ENCODE measurements at regions not wholly inside any gene's neighbourhood (a gene's known extent, or its start where the extent isn't known, plus 50 kb on each side); places are given as distances from the start of the nearest gene placed in this dataset.

DNA sequence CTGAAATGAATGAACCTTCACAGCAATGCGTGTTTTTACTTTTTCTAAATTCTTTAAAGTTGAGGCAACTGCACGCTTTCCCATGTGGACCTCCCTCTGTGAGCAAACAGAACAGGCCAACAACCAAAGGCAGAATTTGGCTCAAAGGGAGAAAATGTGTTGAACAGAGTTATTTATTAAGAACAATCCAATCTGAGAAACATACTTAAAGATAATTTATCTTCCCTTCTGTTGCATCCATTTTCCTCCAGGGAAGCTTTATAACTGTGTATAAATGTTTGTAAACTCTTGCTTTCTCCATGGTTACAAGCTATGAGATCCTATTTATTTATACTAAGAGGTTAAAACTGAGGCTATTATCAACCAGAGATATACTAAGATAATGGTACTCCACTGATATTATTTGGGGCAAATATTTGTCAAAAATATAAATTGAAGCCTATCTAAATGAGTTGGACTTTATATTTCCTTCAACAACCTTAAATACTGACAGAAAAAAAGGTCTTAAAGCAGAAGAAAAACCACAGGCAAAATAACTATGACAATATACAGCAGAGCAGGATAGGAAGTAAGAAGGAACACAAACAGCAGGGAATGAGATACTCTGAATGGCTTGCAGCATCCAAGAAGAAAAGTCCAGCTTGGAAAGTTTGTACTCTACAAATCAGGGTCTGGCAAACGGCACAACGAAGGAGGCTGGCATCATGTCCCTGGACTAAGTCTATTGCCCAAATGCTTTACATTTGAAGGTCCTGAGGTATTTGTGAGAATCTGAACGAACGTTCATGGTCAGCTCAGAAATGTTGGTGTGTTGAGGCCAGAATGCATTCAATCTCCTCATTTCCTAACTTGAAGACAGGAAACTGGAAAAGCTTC, 663.2 kb upstream of the INTU start:
- Histone ChIP-seq H3K4me3 (replicated peaks; ENCODE audit: insufficient read depth, low read length) (no peak overlapping the region), H3K27me3 (ENCODE audit: insufficient read depth, poor library complexity, severe bottlenecking) (no peaks in the 10 kb centered on the region), H3K27ac (replicated peaks) (no peak overlapping the region)
- DNase-seq (ENCODE audit: low read depth in 1 of 2, low spot score in 1 of 2) = no peak
- no peak for TF ChIP-seq SPI1 (IDR thresholded peaks at IDR 0.05; ENCODE audit: borderline replicate concordance, low read depth)
- TF ChIP-seq, protein P1, sequence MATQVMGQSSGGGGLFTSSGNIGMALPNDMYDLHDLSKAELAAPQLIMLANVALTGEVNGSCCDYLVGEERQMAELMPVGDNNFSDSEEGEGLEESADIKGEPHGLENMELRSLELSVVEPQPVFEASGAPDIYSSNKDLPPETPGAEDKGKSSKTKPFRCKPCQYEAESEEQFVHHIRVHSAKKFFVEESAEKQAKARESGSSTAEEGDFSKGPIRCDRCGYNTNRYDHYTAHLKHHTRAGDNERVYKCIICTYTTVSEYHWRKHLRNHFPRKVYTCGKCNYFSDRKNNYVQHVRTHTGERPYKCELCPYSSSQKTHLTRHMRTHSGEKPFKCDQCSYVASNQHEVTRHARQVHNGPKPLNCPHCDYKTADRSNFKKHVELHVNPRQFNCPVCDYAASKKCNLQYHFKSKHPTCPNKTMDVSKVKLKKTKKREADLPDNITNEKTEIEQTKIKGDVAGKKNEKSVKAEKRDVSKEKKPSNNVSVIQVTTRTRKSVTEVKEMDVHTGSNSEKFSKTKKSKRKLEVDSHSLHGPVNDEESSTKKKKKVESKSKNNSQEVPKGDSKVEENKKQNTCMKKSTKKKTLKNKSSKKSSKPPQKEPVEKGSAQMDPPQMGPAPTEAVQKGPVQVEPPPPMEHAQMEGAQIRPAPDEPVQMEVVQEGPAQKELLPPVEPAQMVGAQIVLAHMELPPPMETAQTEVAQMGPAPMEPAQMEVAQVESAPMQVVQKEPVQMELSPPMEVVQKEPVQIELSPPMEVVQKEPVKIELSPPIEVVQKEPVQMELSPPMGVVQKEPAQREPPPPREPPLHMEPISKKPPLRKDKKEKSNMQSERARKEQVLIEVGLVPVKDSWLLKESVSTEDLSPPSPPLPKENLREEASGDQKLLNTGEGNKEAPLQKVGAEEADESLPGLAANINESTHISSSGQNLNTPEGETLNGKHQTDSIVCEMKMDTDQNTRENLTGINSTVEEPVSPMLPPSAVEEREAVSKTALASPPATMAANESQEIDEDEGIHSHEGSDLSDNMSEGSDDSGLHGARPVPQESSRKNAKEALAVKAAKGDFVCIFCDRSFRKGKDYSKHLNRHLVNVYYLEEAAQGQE (IDR thresholded peaks at IDR 0.05; ENCODE audit: insufficient replicate concordance, low read depth) = no peak
- TF ChIP-seq GABPA (IDR thresholded peaks at IDR 0.05; ENCODE audit: low read depth) = no peak
- TF ChIP-seq, protein P2, sequence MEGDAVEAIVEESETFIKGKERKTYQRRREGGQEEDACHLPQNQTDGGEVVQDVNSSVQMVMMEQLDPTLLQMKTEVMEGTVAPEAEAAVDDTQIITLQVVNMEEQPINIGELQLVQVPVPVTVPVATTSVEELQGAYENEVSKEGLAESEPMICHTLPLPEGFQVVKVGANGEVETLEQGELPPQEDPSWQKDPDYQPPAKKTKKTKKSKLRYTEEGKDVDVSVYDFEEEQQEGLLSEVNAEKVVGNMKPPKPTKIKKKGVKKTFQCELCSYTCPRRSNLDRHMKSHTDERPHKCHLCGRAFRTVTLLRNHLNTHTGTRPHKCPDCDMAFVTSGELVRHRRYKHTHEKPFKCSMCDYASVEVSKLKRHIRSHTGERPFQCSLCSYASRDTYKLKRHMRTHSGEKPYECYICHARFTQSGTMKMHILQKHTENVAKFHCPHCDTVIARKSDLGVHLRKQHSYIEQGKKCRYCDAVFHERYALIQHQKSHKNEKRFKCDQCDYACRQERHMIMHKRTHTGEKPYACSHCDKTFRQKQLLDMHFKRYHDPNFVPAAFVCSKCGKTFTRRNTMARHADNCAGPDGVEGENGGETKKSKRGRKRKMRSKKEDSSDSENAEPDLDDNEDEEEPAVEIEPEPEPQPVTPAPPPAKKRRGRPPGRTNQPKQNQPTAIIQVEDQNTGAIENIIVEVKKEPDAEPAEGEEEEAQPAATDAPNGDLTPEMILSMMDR (IDR thresholded peaks at IDR 0.05; ENCODE audit: insufficient read depth, low read length) = no peak
- TF ChIP-seq POLR2AphosphoS5 (IDR thresholded peaks at IDR 0.05; ENCODE audit: low read depth) = no peak

DNA sequence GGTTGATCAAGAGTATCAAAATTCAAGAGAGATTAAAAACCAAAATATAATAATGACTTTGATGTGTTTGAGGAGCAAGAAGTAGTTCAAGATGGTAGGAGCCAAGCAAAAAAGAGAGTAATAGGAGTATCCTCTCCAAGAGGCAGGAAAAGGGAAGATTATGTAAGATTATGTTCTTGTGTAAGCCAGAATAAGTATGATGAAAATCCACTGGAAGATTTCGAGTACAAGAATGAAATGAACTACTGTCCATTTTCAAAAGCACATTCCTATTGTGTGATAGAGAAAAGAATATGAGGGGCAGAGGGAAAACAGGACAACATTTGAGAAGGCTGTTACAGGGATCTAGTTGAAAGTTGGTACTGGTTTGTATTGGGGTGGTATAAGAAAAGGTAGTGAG, 659.6 kb upstream of the INTU start:
- DNase-seq (ENCODE audit: low read depth in 1 of 2, low spot score in 1 of 2) = no peak
- H3K27ac ChIP-seq (replicated peaks) = no peak overlapping the region
- TF ChIP-seq SPI1 (IDR thresholded peaks at IDR 0.05; ENCODE audit: borderline replicate concordance, low read depth) (no peak), GABPA (IDR thresholded peaks at IDR 0.05; ENCODE audit: low read depth) (no peak), POLR2AphosphoS5 (IDR thresholded peaks at IDR 0.05; ENCODE audit: low read depth) (no peak)
- TF ChIP-seq, protein P2 (IDR thresholded peaks at IDR 0.05; ENCODE audit: insufficient read depth, low read length) = no peak
- TF ChIP-seq, protein P1 (IDR thresholded peaks at IDR 0.05; ENCODE audit: insufficient replicate concordance, low read depth) = no peak
- no peak overlapping the region for H3K4me3 ChIP-seq (replicated peaks; ENCODE audit: insufficient read depth, low read length)
- no peaks in the 10 kb centered on the region for H3K27me3 ChIP-seq (ENCODE audit: insufficient read depth, poor library complexity, severe bottlenecking)

DNA sequence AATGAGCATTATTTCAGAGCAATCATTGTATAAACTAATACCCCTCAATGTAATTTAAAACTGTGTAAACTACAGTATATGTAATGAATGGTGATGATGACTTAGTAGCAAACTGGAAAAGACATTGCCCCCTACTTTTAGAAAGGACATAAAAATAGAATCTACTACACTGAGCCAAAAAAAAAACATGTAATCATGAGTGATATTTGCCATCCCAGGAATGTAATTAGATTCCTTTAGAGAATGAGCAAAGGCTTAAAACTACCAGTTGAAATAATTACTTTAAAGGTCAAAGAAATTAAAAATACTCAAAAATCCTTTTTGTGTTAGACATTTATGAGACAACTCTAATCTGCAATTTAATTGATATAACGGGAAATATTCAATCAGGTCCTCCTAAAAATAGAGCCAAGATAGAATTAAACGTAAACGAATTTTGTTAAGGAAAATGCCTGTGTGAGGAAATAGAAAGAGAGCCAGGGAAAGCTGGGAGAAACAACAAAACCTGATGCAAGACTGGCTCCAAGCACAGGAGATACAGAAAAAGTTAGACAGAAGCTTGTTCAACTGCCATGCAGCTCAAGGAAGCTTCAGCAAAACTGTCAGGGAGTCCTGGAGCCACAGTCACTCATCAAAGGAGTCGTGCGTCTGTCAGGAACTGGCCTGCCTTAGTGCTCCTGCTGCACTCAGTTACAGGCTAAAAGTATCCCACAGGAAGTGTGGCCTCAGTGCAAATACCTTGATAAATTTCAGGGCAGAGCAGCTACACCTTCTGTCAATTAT, 655.7 kb upstream of the INTU start:
- Histone ChIP-seq H3K4me3 (replicated peaks; ENCODE audit: insufficient read depth, low read length) (no peak overlapping the region), H3K27ac (replicated peaks) (no peak overlapping the region), H3K27me3 (ENCODE audit: insufficient read depth, poor library complexity, severe bottlenecking) (no peaks in the 10 kb centered on the region)
- DNase-seq (ENCODE audit: low read depth in 1 of 2, low spot score in 1 of 2) = no peak
- TF ChIP-seq GABPA (IDR thresholded peaks at IDR 0.05; ENCODE audit: low read depth) (no peak), POLR2AphosphoS5 (IDR thresholded peaks at IDR 0.05; ENCODE audit: low read depth) (no peak), SPI1 (IDR thresholded peaks at IDR 0.05; ENCODE audit: borderline replicate concordance, low read depth) (no peak)
- TF ChIP-seq, protein P1 (IDR thresholded peaks at IDR 0.05; ENCODE audit: insufficient replicate concordance, low read depth) = no peak
- TF ChIP-seq, protein P2 (IDR thresholded peaks at IDR 0.05; ENCODE audit: insufficient read depth, low read length) = no peak

Measured in HL-60 (cell line).